NK-92 (cell line): ENCODE measurements at regions not wholly inside any gene's neighbourhood (a gene's known extent, or its start where the extent isn't known, plus 50 kb on each side); places are given as distances from the start of the nearest gene placed in this dataset.

ENCODE experiments used
- DNase-seq: peaks from one replicate; lab custom pipeline; 2025; ENCODE audit not compliant: unreplicated experiment; lab: John Stamatoyannopoulos, UW

GRCh38 chrX:20438871-20439526, 172.3 kb upstream of the RPS6KA3 start:
- no peak for DNase-seq

- no peak for DNase-seq
Observed at GRCh38 chrX:20437683-20438082, 171.0 kb upstream of the RPS6KA3 start.

GRCh38 chrX:20435913-20436312, 169.2 kb upstream of the RPS6KA3 start:
- DNase-seq: no peak

GRCh38 chrX:20434986-20435385, 168.3 kb upstream of the RPS6KA3 start:
- DNase-seq: no peak

GRCh38 chrX:20433388-20433775, 166.7 kb upstream of the RPS6KA3 start:
- DNase-seq: no peak

- DNase-seq: no peak
Observed at GRCh38 chrX:20432746-20433387, 166.2 kb upstream of the RPS6KA3 start.

GRCh38 chrX:20432048-20432447, 165.3 kb upstream of the RPS6KA3 start:
- no peak for DNase-seq

GRCh38 chrX:20431486-20431885, 164.8 kb upstream of the RPS6KA3 start:
- DNase-seq: no peak

GRCh38 chrX:20427173-20427770, 160.6 kb upstream of the RPS6KA3 start:
- no peak for DNase-seq

GRCh38 chrX:20421697-20422096, 155.0 kb upstream of the RPS6KA3 start:
- no peak for DNase-seq

GRCh38 chrX:20421275-20421674, 154.6 kb upstream of the RPS6KA3 start:
- DNase-seq: no peak

GRCh38 chrX:20420058-20420457, 153.3 kb upstream of the RPS6KA3 start:
- no peak for DNase-seq

GRCh38 chrX:20418379-20419150, 151.9 kb upstream of the RPS6KA3 start:
- DNase-seq: no peak

GRCh38 chrX:20414762-20415445, 148.2 kb upstream of the RPS6KA3 start:
- DNase-seq: no peak

GRCh38 chrX:20414066-20414465, 147.4 kb upstream of the RPS6KA3 start:
- DNase-seq: no peak

GRCh38 chrX:20412871-20413486, 146.3 kb upstream of the RPS6KA3 start:
- no peak for DNase-seq

- DNase-seq: no peak
Observed at GRCh38 chrX:20410540-20410939, 143.8 kb upstream of the RPS6KA3 start.

- no peak for DNase-seq
Observed at GRCh38 chrX:20409991-20410390, 143.3 kb upstream of the RPS6KA3 start.

GRCh38 chrX:20402956-20403355, 136.2 kb upstream of the RPS6KA3 start:
- DNase-seq: no peak

GRCh38 chrX:20399728-20400414, 133.2 kb upstream of the RPS6KA3 start:
- no peak for DNase-seq
